Colonic mucosa (tissue), 4 donors: ENCODE measurements at regions not wholly inside any gene's neighbourhood (a gene's known extent, or its start where the extent isn't known, plus 50 kb on each side); places are given as distances from the start of the nearest gene placed in this dataset.

Experiments used
- DNase-seq: peaks from one replicate; pipeline ENCODE4 v3.0.0-alpha.2; 2020
- H3K27ac ChIP-seq: fragments of 200-600 bp; one replicate; pipeline ENCODE4 v1.8.0; 2021
- H3K27me3 ChIP-seq: fragments of 200-600 bp; one replicate; pipeline ENCODE4 v1.8.0; 2021
- H3K36me3 ChIP-seq: fragments of 200-600 bp; one replicate; pipeline ENCODE4 v1.8.0; 2021
- H3K4me1 ChIP-seq: fragments of 200-600 bp; one replicate; pipeline ENCODE4 v1.8.0; 2021; ENCODE audit warnings: mild to moderate bottlenecking
- H3K4me3 ChIP-seq: fragments of 200-600 bp; one replicate; pipeline ENCODE4 v1.8.0; 2021
- H3K9ac ChIP-seq, 2 donors: one replicate each; pipeline ENCODE4 v1.7.0; 2013; ENCODE audit warnings: control low read depth in 2 of 2, low read depth in 2 of 2, low read length in 2 of 2
- H3K9me3 ChIP-seq: fragments of 200-600 bp; one replicate; pipeline ENCODE4 v1.8.0; 2021
- intact Hi-C: fragments of 100-400 bp; cut with DNase I; formaldehyde crosslinking; loops from one replicate; pipeline ENCODE4 v1.14.1; 2022
- TF ChIP-seq, protein P1 (sequence below): fragments of 200-600 bp; IDR thresholded peaks from one replicate; pipeline ENCODE4 v1.8.0; 2022; ENCODE audit warnings: antibody characterized with exemption, mild to moderate bottlenecking
- donor health status: healthy.
- donor health status: DM: no; HTN: no; CAD: no.
- donor health status: DM: no; HTN: no; CAD: no.

- TF ChIP-seq, protein P1, sequence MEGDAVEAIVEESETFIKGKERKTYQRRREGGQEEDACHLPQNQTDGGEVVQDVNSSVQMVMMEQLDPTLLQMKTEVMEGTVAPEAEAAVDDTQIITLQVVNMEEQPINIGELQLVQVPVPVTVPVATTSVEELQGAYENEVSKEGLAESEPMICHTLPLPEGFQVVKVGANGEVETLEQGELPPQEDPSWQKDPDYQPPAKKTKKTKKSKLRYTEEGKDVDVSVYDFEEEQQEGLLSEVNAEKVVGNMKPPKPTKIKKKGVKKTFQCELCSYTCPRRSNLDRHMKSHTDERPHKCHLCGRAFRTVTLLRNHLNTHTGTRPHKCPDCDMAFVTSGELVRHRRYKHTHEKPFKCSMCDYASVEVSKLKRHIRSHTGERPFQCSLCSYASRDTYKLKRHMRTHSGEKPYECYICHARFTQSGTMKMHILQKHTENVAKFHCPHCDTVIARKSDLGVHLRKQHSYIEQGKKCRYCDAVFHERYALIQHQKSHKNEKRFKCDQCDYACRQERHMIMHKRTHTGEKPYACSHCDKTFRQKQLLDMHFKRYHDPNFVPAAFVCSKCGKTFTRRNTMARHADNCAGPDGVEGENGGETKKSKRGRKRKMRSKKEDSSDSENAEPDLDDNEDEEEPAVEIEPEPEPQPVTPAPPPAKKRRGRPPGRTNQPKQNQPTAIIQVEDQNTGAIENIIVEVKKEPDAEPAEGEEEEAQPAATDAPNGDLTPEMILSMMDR: no peak
- no peak overlapping the region for H3K9ac ChIP-seq
- no peak overlapping the region for H3K27ac ChIP-seq
- H3K36me3 ChIP-seq: no peaks in the 10 kb centered on the region
- DNase-seq: peak; percentile 14
- no peak overlapping the region for H3K4me3 ChIP-seq
- no peaks in the 10 kb centered on the region for H3K4me1 ChIP-seq
- no peaks in the 10 kb centered on the region for H3K9me3 ChIP-seq
- intact Hi-C loops: no loop called here
- H3K27me3 ChIP-seq: no peaks in the 10 kb centered on the region
These were observed 161.3 kb downstream of the RTP5 start for GRCh38 chr2:242030858-242031257.

DNA sequence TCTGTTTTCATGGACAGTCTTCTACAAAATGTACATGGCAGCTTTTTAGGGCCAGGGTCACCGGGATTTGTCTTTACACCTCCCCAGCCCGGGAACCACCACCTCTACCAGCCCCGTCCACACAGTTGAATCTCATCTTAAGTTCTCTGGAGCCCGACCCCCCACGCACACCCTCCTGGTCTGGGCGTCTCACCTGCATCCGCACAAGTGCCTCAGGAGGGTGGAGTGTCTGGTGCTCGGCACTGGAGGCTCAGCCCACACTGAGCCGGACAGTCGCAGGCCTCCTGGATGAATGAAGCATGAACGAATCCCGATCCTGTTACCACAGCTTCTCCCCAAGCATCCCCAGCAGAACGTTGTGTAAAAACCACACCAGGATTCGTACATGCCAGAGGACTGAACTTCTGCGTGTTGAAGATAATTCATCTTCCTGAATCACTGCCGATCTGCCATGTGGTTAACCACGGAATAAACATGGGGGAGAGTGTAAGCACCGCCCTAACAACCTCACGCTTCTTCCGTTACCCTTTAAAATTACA lies 162.0 kb downstream of the RTP5 start:
- TF ChIP-seq, protein P1: no peak
- Histone ChIP-seq H3K36me3 (no peaks in the 10 kb centered on the region), H3K4me3 (no peak overlapping the region), H3K9ac (no peak overlapping the region), H3K27me3 (no peaks in the 10 kb centered on the region), H3K4me1 (no peaks in the 10 kb centered on the region), H3K27ac (no peak overlapping the region), H3K9me3 (no peaks in the 10 kb centered on the region)
- intact Hi-C loops: no loop called here
- DNase-seq: peak; percentile 14

DNA sequence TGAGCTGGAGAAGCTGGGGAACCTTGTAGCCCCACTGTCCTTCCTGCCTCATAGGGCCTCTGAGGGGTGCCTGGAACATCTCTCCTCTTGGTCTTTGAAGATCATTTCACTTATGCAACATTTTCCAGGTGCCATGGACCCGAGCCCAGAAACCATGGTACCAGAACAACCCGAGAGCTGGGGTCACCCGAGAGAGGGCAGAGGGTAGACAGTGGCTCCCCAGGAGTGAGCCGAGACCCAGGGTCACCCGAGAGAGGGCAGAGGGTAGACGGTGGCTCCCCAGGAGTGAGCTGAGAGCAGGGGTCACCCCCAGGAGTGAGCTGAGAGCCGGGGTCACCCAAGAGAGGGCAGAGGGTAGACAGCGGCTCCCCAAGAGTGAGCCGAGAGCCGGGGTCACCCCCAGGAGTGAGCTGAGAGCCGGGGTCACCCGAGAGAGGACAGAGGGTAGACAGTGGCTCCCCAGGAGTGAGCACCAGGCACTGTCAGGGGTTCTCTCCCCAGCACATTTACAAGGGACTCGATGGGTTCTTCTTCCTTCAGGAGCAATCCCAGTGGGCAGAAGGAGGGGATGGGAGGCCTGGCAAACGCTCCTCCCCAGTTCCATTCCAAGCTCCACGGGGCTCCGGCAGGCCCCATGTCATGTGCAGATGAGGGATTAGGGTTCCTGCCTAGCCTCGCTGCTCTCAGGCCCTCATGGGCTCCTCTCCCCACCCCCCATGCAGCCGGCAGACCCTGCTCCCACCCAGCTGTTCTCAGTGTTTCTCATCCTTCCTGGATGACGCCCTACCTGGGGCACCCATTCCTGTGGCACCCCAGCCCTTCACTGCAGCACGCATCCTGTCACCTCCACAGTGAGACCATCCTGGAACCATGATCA lies 163.5 kb downstream of the RTP5 start:
- H3K4me3 ChIP-seq: no peak overlapping the region
- no peaks in the 10 kb centered on the region for H3K27me3 ChIP-seq
- TF ChIP-seq, protein P1: no peak
- intact Hi-C loops: no loop called here
- H3K36me3 ChIP-seq: no peaks in the 10 kb centered on the region
- no peak overlapping the region for H3K9ac ChIP-seq
- DNase-seq: peak; percentile 12
- no peak overlapping the region for H3K27ac ChIP-seq
- H3K4me1 ChIP-seq: no peaks in the 10 kb centered on the region
- H3K9me3 ChIP-seq: no peaks in the 10 kb centered on the region

GRCh38 chr2:242034138-242034537 lies 164.6 kb downstream of the RTP5 start:
- no peak for DNase-seq
- no peaks in the 10 kb centered on the region for H3K27me3 ChIP-seq
- H3K9ac ChIP-seq: no peak overlapping the region

GRCh38 chr2:242034996-242035814 lies 165.7 kb downstream of the RTP5 start:
- no peak for DNase-seq
- no peak overlapping the region for H3K27ac ChIP-seq
- intact Hi-C loops: no loop called here
- H3K9ac ChIP-seq: no peak overlapping the region
- no peaks in the 10 kb centered on the region for H3K4me1 ChIP-seq
- TF ChIP-seq, protein P1: no peak
- no peaks in the 10 kb centered on the region for H3K9me3 ChIP-seq
- no peaks in the 10 kb centered on the region for H3K36me3 ChIP-seq
- no peaks in the 10 kb centered on the region for H3K27me3 ChIP-seq
- H3K4me3 ChIP-seq: no peak overlapping the region

More at GRCh38 chr2:242034138-242034537, 164.6 kb downstream of the RTP5 start:
- Histone ChIP-seq H3K4me1 (no peaks in the 10 kb centered on the region), H3K9me3 (no peaks in the 10 kb centered on the region), H3K36me3 (no peaks in the 10 kb centered on the region), H3K27ac (no peak overlapping the region), H3K4me3 (no peak overlapping the region)
- intact Hi-C loops: no loop called here
- TF ChIP-seq, protein P1: no peak
